NCI-H510A treated with DMSO at 0.1 percent for 48 hours (cell line): ENCODE measurements at regions not wholly inside any gene's neighbourhood (a gene's known extent, or its start where the extent isn't known, plus 50 kb on each side); places are given as distances from the start of the nearest gene placed in this dataset.
A peak's percentile ranks its signal among the peaks of the same experiment; 100 is the strongest.

ENCODE experiments used
- DNase-seq: peaks from one replicate; lab custom pipeline; 2025; lab: John Stamatoyannopoulos, UW

DNA sequence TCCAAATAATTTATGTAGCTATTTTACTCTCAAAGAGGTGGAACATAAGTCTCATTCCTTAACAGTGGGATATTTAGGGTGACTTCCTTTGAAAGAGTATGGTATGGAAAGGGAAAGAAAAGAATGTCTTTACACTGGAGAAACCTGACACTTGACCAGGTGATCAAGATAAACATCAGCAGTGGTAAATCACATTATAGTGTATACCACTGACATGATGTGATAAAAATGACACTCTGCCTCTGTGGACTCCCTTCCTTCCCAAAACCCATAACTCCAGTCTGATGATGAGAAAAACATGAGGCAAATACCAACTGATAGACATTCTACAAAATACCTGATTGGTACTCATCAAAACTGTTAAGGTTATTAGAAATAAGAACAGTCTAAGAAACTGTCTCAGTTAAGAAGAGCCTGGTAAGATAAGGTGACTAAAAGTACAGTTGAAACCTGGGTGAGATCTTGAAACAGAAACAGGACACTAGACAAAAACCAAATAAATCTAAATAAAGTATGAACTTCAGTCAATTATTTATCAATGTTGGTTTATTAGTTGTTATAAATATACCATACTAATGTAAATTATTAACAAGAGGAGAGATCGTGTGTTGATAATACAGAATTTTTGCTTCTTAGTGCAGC, 144.2 kb upstream of the PCDH18 start:
- no peak for DNase-seq

DNA sequence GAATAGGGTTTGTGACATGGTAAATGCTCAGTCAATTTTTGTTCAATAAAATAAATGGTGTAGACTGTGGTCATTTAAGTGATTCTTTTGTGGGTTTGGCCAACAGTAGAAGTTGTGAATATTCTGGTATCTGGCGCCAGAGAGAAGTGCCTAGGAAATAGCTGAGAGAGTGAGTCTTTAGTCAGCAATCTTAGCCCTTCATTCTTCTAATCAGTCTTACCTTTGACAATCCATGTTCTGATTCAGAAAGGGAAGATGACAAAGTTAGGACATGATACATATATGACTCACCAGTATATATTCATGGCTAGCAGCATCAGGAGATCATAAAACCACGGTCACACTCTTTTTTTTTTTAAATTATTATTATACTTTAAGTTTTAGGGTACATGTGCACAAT, 141.8 kb upstream of the PCDH18 start:
- DNase-seq: no peak

DNA sequence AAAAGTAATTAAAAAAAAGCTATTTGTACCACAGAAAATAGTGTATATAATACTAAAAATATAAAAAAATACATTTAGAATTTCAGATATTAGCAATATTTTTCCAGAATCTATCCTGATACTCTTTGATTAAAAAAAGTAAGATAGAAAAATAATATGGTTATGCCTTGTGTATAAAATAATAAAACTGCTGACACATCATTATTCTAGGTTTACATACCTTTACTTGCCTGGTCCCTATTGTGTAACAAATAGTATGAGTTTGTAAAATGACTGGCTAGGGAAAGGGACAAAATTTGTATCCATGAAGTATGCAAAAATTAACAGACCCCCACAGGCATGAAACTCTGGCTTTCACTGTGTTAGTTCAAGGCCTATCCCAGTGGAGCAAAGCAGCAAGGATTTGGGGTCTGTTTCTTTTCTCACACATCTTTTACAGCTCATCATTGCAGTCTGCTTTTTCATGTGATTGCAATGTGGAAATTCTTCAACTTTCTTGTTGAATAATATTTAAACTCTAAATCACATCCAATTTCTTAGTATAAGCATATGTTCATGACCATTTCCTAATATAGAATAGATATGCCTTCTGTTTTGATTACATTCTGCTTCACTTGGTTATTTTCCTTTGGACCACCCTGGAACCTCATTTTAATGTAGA, 136.7 kb upstream of the PCDH18 start:
- DNase-seq: no peak

DNA sequence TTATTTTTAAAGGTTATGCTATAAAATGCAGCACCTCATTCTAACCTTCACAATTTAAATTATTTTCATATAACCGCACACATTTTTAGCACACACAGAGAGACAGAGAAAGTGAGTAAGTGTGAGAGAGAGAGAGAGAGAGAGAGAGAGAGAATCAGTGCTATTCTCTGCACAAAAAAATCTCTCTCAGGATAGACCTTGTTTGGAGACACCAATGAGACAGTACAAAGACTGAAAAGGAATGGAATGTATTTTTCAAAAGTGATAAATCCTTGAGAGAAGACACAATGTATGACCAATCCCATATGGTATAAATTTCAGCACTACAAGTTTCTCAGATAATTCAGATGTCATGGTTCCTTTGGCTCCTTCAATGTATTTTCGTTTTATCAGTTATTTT, 132.1 kb upstream of the PCDH18 start:
- DNase-seq: no peak

DNA sequence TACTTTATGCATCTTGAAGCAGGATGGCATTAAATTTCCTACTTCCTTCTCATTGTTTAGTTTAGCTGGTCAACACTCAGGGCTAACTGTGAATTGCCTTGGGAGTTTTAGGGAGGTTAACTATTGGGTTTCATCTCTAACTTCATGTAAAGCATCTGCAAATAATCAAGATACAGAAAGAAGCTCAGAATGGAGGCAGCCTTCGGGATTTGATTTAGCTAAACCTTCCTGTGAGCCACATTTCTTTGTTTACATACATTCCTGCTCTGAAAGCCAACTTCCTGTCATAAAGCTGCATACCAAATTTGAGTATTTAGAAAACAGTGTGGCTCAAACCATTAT, 131.7 kb upstream of the PCDH18 start:
- DNase-seq: peak; percentile 25

DNA sequence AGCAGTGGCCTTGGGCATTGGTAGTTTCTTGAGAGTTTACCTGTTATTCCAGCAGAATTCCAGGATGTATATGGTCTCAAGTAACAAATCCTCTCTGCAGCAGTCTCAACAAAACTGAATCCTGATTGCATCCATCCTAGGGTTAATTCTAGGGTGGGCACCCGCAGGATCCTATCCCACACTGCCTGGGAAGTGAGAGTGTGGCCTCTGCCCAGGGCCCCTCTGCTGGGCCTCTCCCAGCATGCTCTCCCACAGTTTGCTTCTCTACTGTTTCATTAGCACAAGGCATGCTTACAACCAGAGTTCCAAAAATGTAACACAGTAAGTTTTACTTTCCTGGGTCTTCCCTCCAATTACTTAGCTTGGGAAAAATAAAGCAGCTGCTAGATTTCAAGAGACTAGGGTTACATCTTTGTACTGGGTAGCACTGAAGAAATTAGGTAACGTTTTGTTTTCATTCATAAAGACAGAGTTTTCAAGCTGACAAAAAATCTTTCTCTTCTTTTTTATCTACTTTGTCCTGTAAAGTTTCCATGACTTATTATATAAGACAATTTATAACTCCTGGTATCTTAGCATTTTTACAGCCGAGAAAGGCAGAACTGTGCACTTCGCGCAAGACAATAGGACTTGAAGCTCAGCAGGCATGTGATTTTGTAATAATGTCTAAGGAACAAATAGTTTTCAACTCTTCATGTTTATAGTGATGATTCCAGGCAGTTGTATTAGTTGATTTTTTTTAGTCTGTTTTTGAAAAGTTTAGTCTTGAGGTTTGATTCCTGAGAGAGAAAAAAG, 131.2 kb upstream of the PCDH18 start:
- no peak for DNase-seq

DNA sequence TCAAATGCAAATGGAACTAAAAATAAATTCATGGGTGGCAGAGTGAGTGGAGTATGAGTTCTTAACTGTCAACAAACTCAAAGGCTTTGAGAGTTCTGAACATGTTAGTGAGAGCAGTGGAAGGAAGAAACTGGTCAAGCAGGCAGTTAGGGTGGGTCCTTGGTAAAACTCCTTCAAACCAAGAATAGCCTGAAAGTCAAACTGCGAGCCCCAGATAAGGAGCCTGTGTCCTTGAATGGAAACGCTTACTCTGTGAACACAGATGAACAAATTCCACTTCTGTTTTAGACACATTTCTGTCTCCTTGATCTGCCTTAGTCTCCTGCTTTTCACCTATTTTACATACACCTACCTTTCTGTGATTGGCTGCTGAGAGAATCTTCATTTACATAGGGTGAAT, 129.4 kb upstream of the PCDH18 start:
- DNase-seq: no peak

DNA sequence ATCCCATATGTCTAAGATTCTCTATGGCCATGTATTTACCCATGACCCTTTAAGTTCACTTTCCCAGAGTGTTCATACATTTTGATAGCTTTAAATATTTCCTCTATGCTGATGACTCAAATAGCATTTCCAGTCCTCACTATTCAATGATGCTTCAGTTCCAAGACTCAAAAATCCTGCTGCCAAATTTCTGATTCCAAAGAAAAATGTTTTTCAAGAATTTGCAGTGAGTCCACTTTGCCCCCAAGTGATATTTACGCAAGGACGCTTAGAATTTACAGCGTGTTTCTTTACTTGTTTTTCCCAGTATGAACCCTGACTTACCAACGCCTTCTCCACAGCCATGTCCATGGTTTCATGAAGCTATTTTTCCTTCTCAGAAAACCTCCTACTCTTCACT, 127.9 kb upstream of the PCDH18 start:
- no peak for DNase-seq

DNA sequence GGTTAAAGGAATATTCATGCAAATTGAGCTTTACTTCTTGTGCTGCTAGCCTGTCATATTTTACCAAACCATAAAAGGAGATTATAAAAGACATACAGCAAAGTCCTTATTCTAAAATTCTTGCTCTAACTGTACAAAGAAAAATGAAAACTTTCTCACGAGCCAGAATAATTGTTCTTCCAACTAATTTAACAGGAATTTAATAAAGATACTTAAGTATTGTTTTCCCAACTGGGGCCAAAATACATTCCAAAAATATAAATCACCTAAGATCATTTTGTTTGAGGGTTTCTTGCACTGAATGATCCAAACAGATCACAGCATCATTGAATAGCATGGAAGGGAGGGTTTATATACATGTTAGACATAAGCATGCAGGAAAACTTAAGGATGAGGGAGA, 127.1 kb upstream of the PCDH18 start:
- no peak for DNase-seq

DNA sequence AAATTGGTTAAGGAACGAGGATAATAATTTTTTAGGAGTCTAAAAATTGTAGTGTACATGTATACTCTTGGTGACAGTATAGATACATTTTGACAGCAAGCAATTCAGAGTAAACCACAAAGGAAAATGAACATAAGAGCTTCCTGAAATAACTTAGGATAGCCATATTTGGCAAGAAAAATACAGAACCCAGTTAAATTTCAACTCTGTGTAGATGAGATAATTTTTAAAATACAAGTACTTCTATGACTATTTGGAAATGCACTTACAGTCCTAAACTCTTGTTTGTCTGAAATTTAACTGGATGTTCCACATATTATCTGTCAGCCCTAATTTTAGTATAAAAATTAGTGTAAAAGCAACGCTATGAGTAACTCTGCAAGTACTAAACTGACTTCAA, 124.4 kb upstream of the PCDH18 start:
- no peak for DNase-seq

DNA sequence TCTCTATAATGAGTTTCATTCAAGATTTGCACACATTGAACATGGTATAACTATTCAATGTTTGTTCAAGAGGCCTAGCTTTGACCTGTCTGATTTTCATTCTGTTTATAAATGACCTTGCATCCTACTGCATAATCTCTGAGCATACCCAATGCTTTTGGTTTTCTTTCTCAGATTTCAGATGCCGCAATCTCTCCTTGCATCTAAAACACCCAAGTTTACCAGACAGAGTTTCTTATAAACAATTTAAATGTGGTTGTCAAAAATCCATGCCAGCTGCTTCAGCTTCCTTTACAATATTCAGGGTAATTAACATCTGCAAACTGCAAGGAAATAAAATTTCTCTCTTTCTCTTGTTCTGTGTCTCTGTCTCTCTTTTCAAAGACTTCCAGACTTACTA, 123.0 kb upstream of the PCDH18 start:
- DNase-seq: no peak

DNA sequence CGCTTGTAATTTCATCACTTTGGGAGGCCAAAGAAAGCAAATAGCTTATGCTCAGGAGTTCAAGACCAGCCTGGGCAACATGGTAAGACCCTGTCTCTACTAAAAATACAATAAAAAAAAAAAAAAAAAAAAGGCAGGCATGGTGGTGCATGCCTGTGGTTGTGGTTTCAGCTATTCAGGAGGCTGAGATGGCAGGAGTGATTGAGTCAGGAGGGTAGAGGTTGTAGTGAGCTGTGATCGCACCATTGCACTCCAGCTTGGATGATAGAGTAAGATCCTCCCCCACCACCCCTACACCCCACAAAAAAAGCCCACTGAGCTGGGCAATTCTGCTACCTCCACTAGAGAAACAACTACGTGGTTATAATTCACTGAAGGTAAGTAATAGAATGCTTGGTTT, 118.8 kb upstream of the PCDH18 start:
- DNase-seq: no peak

DNA sequence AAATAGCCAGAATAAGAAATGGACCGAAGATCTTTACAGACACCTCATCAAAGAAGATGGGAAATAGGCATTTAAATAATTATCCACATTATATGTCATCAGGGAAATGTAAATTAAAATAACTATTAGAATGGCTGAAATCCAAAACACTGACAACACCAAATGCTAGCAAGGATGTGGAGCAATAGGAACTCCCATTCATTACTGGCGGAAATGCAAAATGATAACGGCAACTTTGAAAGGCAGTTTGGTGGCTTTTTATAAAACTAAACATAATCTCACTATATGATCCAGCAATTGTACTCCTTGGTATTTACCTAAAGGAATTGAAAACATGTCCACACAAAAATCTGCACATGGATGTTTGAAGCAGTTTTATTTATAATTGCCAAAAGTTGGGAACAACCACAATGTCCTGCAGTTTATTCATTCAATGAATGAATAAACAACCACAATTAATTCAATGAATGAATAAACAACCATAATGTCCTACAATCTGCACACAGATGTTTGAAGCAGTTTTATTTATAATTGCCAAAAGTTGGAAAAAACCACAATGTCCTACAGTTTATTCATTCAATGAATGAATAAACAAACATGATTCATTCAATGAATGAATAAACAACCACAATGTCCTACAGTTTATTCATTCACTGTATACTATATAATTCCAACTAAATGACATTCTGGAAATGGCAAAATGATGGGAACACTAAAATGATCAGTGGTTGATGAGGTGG, 117.6 kb upstream of the PCDH18 start:
- no peak for DNase-seq

DNA sequence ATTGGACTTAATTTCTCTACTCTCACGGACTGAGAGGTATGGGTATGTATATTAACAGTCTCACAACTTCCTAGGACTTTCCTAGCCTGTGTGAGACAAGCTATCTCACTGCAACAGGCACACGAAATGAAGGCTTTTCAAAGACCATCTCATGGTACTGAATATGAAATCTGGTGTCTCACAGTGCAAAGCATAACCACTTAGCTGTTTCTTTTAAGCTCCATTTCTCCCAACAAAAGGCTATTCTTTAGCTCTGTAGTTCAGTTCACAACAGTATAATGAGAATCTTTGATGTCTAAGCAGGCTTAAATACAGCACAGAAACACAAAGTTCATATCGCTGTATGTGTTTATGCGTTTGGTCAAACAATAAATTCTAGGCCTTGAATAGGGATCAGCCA, 116.2 kb upstream of the PCDH18 start:
- DNase-seq: no peak

DNA sequence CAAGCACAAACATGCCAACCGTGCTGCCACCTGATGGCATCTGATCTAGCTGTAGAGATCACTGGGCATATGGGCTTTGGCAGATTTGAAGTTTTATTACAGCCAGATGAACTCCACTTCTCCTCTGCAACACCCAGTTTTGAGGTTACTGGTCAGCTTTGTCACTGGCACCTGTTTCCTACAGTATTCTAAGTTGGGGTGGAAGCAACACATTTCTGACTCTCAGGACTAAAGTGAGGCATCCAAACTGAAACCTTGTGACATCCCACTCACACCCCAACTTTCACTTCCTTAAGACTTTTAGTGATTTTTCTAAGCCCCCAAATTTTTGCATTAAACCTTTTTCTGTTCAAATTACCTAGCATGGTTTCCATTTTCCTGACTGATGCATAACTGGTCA, 115.1 kb upstream of the PCDH18 start:
- DNase-seq: no peak

DNA sequence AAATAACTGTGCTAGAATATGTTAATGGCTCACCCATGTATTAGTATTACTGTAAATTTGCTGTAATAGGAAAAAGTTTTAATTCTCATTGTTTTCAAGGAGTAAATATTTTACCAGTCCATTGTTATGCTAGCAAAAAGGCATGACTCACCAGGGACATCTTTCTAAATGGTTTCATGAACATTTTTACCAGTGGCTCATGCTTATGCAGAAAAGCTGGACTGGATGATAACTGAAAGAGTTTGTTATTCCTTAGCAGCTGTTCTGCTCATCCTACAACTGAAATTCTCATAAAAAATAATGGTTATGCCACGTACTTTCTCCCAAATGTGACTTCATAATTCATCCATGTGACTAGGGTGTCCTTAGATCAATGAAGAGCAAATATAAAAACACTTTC, 111.9 kb upstream of the PCDH18 start:
- no peak for DNase-seq

DNA sequence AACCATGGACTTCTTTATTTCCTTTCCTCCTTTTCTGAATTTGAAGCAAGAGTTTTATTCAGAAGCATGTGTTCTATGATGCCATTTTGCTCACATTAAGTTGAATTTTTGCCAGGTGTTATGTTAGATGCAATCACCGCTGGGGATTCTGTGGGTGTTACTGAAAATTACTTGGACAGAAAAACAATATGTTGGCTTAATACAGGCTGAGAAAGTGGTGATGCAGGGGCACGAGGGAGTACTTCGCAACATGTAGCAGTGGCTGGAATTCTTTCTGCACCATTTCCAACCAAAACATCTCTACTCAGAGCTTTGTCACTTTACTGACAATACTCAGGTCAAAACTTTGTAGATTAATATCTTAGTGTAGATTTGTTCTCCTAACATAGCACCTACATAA, 109.2 kb upstream of the PCDH18 start:
- DNase-seq: no peak

DNA sequence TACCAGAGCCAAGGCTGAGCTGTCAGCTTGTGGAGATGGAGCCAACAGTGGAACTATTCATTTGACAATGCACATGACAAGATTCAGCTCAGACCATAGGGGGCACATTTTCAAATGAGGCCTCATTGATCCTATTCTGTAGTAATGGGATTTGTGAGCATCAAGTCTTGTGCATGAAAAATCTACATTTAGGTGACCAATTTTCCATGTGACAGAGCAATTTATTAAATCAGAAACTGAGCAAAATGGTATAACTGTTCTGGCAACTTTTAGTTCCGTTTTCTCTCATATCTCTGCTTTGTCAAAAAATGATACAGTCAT, 108.5 kb upstream of the PCDH18 start:
- no peak for DNase-seq

DNA sequence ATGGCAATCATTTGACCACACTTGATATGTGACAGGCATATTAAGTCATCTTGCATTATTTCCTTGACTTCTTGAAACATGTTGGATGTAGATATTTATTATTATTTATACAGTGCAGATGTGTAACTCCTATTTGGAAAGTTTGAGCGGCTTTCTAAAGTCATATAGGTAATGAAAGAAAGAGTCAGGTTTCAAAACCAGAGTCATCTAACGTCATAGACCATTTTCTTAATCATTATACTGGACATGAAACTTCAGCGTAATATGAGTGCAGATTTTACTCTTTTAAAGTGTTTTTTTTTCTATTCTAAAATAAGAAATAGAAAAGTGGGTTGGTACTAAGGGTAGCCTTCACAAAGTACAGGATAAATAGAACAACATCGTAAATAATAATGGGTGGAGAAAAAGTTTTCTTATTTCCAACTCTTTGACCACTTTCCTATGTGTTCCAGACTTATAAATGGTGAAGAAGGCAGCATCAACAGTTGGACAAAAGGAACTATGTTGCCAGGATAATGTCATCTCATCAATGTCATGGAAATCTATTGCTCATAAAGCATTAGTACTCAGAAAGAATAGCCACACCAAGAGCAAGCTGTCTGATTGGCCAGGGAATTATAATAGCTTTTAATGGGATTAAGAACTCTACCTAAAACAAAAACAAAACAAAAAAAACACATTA, 108.0 kb upstream of the PCDH18 start:
- no peak for DNase-seq

DNA sequence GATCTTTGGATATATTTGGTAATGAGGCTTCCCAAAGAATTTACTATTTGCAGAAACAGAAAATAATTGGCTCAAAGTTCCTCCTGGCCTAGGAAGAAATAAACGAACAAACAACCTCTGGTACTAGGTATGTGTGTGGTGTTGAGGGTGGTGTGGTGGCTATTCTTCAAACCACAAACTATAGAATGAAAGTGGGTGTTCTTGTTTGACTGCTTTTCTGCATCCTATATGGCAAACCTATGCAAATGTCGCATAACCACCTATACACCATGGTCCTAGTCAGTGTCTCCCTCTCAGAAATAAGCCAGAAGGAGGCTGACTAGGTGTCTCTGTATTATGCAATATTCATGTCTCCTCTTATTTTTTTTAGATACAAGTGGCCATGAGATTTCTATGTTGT, 106.6 kb upstream of the PCDH18 start:
- no peak for DNase-seq

DNA sequence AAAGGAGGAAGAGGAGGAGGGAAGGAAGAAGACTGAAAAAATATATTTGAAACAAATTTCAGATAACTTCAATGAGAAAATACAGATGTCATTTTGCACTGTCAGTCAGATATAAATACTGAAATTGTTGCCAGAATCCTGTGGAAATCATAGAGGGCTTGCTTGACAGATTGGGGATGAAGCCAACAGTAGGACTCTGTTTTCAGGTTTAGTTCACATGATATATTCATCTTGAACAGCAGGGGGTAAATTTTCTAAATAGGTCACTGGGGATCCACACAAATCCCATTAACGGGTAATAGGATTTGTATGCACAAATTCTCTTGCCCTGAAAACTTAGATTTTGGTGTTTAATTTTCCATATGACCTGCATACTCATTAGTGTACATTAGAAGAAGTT, 103.3 kb upstream of the PCDH18 start:
- no peak for DNase-seq

DNA sequence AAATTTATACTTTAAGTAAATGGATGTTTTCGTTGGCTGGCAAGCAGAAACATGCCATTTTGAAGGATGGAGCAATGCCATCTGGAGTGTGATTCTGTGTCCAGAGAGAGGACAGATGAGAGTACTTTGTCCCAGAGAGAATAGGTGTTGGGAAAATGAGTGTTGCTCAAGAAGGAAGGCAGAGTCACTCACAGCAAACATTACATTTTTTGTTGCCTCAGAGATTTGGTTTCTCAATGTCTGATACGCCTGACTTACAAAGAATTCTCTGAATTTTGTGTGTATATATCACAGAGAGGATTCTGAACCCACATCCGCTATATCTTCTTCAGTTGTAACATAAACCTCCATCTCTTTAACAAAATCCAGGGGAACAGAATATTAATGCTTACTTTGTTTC, 102.8 kb upstream of the PCDH18 start:
- no peak for DNase-seq

DNA sequence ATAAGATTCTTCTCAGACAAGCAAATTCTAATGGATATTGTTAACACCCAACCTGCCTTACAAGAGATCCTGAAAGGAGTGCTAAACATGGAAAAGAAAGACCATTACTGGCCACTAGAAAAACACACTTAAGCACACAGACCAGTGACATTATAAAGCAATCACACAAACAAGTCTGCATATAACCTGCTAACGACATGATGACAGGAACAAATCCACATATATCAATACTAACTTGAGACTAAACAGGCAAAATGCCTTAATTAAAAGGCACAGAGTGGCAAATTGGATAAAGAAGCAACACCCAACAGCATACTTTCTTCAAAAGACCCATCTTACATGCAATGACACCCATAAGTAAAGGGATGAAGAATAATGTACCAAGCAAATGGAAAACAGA, 100.5 kb upstream of the PCDH18 start:
- no peak for DNase-seq
